ENCODE measurements at regions not wholly inside any gene's neighbourhood (a gene's known extent, or its start where the extent isn't known, plus 50 kb on each side); places are given as distances from the start of the nearest gene placed in this dataset.

DNA sequence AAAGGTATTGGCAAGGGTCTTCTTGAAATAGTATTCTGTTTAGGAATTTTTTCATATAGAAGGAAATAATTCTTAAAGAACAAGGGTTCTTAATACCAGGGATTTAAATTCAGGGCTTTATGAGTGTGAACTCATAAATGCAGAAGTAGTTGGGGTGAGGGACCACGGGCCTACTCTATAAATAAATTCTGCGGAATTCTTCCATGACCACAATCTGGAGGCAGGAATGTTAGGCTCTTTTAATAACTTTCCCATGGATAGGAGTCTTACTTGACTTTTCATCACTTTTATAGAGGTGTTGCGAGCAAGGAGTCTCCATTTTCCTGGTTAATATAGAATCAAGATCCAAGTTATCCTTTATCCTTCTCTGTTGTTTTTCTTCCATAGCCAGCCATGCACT lies 76.7 kb upstream of the SLC4A4 start:
- DNase-seq (ENCODE audit: low read depth): no peak
- TF ChIP-seq, protein P1, sequence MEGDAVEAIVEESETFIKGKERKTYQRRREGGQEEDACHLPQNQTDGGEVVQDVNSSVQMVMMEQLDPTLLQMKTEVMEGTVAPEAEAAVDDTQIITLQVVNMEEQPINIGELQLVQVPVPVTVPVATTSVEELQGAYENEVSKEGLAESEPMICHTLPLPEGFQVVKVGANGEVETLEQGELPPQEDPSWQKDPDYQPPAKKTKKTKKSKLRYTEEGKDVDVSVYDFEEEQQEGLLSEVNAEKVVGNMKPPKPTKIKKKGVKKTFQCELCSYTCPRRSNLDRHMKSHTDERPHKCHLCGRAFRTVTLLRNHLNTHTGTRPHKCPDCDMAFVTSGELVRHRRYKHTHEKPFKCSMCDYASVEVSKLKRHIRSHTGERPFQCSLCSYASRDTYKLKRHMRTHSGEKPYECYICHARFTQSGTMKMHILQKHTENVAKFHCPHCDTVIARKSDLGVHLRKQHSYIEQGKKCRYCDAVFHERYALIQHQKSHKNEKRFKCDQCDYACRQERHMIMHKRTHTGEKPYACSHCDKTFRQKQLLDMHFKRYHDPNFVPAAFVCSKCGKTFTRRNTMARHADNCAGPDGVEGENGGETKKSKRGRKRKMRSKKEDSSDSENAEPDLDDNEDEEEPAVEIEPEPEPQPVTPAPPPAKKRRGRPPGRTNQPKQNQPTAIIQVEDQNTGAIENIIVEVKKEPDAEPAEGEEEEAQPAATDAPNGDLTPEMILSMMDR (IDR thresholded peaks at IDR 0.05; ENCODE audit: insufficient read depth, low read depth, low read length, missing control alignments): no peak
- no peak overlapping the region for H3K4me3 ChIP-seq (ENCODE audit: low read depth, low read length)

DNA sequence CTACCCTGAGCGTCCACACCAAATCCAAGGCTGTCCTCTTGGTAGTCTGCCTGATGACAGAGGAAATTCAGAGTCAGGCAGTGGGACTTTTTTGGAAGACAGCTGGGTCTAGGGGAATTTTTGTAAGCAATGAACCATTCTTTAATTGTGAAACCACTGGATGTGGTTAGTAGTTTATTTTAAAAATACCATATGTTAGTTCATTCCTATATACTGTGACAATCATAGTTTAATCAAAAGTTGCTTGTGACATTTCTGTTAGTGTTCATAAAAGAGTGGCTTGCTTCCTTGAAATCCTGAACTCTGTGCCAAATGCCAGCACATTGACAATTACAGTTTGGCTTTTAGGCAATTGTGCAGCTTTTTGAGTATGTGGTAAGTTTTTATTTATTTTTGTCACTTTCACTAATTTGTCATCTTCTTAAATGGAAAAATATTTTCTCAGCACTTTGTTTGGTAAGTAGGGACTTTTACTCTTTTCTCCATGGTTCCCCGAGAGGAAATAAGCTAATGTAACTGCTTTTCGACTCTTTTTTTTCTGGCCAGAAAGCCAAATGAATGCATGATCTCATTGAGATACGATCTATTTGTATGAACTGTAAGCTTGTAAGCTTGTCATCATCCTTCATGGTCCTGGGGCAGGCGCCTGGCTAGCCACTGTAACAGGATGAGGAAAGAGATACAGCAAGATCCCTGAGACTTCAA lies 72.6 kb upstream of the SLC4A4 start:
- DNase-seq (ENCODE audit: low read depth): peak; percentile 35
- no peak overlapping the region for H3K4me3 ChIP-seq (ENCODE audit: low read depth, low read length)
- TF ChIP-seq, protein P1 (IDR thresholded peaks at IDR 0.05; ENCODE audit: insufficient read depth, low read depth, low read length, missing control alignments): no peak

DNA sequence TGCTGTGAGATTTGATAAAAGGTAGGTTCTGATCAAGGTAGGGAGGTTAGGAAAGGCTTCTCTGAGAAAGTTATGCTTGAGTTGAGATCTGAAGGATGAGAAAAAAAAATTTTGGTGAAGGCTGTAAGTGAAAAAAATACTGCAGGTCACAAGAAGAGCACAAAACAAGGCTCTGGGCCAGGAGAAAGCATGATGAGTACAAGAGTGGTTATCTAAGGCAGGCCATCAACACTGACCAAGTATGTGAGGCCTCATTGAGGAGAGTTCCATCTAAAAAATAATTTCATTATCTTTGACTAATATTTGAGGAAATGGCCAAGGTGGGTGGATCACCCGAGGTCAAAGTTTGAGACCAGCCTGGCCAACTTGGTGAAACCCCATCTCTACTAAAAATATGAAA lies 71.6 kb upstream of the SLC4A4 start:
- no peak for DNase-seq (ENCODE audit: low read depth)
- H3K4me3 ChIP-seq (ENCODE audit: low read depth, low read length): no peak overlapping the region
- TF ChIP-seq, protein P1 (IDR thresholded peaks at IDR 0.05; ENCODE audit: insufficient read depth, low read depth, low read length, missing control alignments): no peak

DNA sequence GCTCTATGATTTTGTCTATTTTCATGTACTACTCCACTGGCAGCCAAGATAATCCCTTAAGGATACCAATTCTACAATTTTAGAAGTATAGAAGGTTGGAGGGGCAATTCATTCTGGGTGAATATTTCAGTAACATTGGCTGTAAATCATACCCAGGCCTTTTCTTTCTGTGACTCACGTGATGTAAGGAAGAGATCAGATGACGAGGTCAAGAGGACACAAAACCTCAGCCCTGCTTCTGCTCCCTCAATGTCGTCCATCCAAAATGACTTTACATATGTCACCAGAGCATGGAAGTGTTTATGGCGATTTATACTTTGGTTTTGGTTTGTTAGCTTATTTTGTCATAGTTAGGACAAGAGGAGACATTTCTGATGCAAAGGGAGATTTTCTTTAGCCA lies 70.7 kb upstream of the SLC4A4 start:
- no peak for DNase-seq (ENCODE audit: low read depth)
- no peak overlapping the region for H3K4me3 ChIP-seq (ENCODE audit: low read depth, low read length)

DNA sequence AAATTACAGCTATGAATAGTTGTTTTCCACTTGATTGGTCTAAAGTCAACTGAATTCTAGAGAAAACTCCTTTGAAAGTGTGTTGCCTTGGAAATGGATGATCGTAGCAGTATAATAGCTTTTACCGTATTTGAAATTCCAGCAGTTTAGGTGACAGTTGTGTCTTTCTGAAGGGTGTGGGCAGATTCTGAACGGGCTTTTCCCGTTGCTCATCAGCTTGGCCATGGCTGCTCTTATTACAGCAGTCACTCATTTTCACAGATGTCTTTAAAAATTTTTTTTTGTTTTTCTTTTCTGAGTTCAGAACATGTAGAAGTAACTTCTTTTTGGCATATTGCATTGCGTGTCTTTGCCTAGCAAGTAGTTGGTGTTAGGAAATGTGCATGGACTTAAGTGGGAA lies 69.6 kb upstream of the SLC4A4 start:
- DNase-seq (ENCODE audit: low read depth): no peak
- TF ChIP-seq, protein P1 (IDR thresholded peaks at IDR 0.05; ENCODE audit: insufficient read depth, low read depth, low read length, missing control alignments): no peak
- no peak overlapping the region for H3K4me3 ChIP-seq (ENCODE audit: low read depth, low read length)

More for the DNA sequence above, 70.7 kb upstream of the SLC4A4 start:
- TF ChIP-seq, protein P1 (IDR thresholded peaks at IDR 0.05; ENCODE audit: insufficient read depth, low read depth, low read length, missing control alignments): no peak

DNA sequence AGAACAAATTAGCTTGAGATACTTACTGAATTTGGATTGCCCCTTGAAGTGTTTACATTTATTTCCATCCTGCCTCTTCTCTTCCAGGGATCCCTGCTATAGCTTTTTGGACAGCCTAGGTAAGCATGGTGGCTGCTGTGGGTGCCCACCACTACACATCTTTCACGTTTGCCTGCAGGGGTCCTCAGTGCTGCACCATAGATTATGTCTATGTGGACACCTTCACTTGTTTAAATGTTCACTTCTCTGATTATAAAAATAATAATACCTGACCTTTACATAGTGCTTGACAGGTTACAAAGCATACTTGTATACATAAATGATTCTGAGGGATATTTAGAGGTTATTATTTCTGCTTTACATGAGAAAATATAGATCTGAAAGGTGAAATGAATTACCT lies 67.9 kb upstream of the SLC4A4 start:
- peak; percentile 54 for DNase-seq (ENCODE audit: low read depth)
- TF ChIP-seq, protein P1 (IDR thresholded peaks at IDR 0.05; ENCODE audit: insufficient read depth, low read depth, low read length, missing control alignments): peak; percentile 50

DNA sequence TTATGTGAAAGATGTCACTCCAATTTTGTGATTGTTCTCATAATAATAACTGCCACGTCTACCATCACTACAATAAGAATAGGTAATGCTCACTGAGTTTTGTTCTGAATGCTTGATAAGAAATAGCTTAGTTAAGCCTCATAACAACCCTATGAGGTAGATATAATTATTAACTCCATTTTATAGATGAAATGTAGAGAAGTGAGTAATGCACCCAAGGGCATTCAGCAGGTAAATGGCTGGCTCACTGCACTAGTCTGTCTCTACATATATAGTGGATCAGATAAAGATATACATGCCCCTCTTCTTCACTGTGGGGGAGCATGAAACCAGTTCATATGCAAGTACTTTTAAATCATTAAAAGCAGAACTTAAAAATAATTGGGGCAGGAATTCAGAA lies 65.8 kb upstream of the SLC4A4 start:
- no peak for DNase-seq (ENCODE audit: low read depth)
- TF ChIP-seq, protein P1 (IDR thresholded peaks at IDR 0.05; ENCODE audit: insufficient read depth, low read depth, low read length, missing control alignments): no peak
- H3K4me3 ChIP-seq (ENCODE audit: low read depth, low read length): no peak overlapping the region

More for the DNA sequence above, 67.9 kb upstream of the SLC4A4 start:
- H3K4me3 ChIP-seq (ENCODE audit: low read depth, low read length): no peak overlapping the region
